ENCODE measurements at regions not wholly inside any gene's neighbourhood (a gene's known extent, or its start where the extent isn't known, plus 50 kb on each side); places are given as distances from the start of the nearest gene placed in this dataset.
"Not testable (repeated sequence)": the region's sequence is repeated elsewhere in the genome, so short reads cannot be mapped to it uniquely, and the experiment has no call there.

DNA sequence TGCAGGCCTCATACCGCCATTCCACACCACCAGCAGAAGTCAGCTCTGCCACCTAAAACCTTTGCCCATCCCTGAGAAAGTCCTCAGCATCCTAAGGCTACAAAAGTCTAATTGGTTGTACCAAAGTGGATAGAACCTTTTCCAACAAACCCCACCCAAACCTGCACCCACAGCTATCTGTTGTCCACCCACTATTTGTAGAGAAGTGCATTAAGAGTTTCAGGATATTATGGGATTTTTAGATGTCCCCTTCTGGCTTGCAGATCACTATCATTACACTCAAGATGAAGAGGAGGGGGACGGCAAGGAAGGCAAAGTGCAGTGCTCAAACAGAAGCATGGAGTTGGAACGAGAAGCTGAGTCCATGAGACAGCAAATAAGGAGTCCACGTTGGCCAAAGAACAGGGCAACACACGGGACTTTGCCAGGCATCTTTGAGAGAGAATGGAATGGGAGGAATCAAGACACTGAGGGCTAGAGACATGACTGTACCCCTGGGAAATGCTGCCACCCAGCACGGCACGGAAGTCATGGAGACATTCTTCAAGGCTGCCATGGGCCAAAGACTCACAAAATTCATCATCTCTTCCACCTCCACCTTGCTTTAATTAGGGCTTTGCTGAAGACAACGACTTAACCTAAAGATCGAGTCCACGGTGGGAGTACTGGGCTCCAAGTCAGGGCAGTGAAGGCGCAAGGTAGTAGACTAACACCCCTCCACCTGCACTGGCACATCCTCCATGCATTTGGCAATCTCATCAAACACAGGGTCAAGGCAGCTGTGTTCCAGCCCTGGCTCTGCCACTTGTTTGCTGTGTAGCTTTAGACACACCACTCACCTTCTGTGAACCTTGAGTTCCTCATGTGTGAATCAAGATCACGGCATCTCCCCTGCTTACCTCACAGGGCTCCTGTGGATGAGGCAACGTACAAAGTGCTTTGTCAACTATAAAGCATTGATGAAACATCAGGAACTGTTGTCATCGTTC lies 112.9 kb upstream of the TMEM45B start:
- DNase-seq: no peak

DNA sequence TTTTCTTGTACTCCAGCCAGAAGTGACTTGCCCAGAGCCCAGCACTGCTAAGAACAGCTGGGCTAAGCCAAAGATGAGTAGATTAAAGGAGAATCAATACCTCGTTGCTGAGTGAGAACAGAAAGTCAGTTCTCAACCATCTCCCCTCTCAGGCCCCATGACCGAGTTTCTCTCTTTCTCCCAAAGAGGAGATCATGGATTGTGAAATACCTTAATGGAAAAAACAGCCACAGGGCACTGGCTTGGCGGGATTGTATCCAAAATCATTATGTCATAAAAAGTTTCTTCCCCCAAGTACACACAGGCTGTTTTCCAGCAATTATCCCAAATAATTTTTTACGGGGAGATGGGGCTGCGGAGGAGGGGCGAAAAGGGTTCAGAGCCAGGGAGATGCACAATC lies 111.8 kb upstream of the TMEM45B start:
- no peak for DNase-seq

GRCh38 chr11:129704831-129705230 lies 110.8 kb upstream of the TMEM45B start:
- no peak for DNase-seq

DNA sequence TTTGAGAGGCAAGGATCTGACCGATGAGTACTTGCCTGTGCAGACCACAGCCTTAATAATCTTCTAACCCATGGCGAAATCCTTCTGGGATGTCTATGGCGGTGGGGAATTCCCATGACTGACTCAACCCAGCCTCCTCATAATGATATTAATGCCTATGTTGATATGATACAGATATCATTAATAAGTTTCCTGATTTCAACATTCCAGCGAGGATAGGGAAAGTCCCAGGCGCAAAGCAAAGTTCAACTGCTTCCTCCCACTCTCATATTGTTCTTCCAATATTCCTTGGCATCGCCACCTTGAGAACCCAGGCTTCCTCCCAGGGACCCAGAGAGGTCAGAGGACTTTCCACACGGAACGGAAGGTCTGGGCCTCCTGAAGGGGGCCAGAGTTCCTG lies 110.3 kb upstream of the TMEM45B start:
- no peak for DNase-seq

- no peak for DNase-seq
Measured at GRCh38 chr11:129705933-129706332, 109.7 kb upstream of the TMEM45B start.

DNA sequence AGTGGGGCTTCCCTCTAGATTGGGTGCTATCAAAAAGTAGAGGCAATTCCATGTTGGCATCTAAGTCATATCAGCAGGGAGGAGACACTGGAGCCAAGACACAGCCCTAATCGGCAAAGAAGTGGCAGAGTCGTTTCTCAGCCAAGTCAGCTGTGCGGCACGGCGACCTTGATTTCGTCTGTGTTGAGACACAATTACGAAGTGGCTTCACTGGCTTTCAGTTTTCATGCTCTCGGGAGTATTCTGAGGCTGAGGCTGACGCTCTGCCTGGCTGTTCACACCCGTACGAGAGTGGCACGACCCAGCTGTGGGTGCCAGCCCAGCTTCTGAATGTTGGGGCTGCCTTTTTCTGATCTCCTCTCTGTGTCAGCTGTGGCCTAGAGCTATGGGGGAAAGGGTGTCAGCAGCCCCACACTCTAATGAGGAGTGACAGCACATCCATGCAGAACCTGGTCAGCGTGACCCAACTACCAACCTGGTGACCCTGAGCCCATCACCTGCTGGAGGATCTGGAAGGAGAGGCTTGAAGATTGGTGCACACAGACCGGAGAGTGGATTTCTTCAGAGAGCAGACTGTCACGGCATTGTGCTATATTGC lies 105.7 kb upstream of the TMEM45B start:
- DNase-seq: no peak

DNA sequence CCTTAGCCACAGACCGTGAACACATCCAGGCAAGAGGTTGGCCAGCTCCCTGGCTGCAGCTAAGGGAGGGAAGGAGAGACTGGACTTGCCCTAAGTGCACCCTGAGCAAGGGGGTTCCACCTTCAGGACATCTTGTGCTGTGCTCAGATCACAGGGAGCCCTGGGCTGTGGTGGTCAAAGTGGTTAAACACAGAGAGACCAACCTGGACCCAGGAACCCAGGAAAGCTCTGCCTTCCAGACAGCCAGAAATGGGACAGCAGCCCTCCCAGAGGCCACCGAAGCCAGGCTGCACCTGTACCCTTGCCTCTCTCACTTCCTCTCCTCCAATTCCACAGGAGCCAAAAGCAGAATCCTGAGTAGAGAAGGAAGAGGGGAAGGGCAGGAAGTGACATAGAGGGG lies 105.2 kb upstream of the TMEM45B start:
- no peak for DNase-seq

DNA sequence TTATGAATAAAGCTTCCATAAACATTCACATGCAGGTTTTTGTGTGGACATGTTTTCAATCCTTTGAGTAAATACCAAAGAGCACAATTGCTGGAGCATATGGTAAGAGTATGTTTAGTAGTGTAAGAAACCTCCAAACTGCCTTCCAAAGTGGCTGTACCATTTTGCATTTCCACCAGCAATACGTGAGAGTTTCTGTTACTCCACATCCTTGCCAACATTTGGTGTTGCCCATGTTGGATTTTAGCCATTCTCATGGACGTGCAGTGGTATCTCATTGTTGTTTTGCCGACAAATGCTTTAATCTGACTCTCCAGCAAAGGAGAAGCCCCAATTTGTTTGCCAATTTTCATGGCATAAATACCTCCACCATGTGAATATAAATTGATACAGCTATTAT lies 103.9 kb upstream of the TMEM45B start:
- no peak for DNase-seq

- DNase-seq: not testable (repeated sequence)
Measured at GRCh38 chr11:129712486-129713240, 103.0 kb upstream of the TMEM45B start.

DNA sequence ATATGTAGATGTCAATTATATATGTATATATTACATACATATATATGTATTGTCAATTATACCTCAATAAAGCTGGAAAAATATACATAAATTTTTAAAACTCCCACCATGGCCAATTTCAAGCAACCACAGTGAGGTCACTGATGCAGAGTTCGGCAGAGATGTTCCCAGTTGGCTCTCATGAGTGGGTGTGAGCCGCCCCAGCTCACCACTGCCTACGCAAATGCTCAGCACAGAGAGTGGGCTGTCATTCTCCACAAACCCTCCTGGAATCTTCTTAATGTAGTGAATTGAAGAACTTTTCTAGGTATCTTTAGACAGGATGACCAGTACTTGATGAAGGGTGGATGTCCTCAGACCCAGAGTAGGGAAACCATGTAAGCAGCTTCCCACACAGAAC lies 96.6 kb upstream of the TMEM45B start:
- DNase-seq: no peak

- DNase-seq: no peak
Measured at GRCh38 chr11:129720156-129720555, 95.5 kb upstream of the TMEM45B start.

DNA sequence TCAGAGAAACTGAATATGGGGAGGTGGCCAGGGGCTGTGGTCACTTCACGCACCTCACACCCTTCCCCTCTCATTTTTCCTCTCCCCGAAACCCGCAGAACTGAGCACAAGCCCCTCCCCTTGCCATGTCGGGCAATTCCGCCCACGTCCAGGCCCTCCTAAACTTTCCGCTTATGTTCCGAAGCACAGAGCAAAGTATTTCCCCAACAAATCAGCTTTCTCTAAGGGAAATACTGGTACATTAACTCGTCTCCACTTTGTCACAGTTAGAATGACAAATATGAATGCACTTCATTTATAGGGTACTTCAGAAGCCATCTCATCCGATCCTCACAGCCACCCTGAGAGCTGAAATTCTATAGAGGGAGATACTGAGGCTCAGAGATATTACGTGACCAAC lies 94.7 kb upstream of the TMEM45B start:
- no peak for DNase-seq

DNA sequence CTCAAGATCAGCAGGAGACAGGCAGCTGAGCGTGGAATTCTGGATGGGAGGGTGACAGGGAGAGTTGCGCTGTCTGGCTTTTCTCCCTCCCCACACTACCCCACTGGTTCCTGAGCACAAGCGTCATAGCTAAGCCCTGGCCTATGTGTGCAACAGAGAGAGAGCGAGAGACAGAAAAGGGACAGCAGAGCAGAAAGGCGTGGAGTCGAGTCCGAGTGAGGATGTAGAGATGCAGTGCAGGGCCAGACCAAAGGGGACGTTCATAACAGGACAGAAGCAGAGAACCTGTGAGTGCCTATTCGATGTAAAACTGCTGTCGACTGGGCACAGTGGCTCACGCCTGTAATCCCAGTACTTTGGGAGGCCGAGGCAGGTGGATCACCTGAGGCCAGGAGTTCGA lies 94.0 kb upstream of the TMEM45B start:
- no peak for DNase-seq

DNA sequence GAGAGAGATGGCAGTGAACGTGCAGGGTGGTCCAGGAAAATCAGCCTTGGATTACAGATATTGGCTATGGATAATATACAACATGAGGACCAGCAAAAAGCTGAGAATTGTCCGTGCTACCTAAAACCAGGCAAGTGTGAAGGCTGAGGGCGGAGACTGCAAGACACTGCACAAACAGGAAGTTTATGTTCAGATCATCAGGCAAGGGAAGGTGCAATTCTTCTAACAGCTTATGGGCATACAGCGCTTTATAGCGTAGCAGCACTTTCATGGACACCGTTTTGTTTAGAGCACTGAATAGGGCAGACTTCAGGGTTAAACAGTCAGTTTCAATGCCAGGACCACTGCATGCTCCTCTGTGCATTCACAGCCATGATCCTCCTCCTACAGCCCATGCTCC lies 93.1 kb upstream of the TMEM45B start:
- no peak for DNase-seq

DNA sequence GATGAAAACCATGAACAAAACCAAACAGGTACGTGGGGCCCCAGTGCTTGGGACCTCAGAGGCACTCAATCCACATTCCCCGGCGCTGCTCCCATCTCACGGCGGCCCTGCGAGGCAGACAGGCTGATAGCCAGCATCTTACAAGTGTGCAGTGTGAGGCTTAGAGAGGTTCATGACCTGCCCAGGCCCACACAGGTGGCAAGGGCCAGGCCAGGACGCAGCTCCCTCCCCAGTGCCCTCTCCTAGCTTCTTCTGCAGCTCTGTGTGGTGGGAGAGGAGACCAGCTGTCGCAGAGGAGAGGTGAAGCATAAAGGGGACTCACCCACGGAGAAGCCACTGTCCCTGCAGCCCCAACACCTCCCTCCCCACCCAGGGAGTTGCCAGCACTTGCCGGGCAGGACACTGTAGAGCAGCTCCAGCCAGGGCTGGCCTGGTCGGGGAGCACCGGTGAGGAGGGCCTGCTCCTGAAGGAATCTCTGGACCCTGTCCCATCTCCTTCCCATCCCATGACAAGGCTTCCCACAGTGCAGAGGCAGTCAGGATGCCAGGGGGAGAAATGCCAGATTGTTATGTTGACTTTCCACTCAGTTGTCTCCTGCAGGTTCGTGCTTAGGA lies 92.4 kb upstream of the TMEM45B start:
- DNase-seq: no peak

DNA sequence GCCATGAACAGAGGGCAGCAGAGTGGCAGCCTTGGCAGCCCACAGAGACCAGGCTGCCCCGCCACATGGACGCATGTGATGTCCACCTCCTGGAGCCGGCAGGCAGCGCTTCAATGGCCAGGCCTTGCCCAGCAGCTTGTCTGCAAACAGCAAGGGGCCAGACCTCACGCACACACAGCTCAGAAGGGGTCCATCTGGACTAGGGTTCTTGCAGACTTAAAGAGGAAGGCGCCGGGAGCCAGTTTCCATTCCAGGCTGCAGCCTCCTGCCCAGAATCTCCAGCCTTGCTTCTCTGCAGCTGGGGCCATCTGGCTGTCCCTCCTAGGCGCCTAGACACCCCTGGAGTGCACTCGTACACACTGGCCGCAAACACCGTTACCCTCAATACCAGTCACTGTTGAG lies 91.9 kb upstream of the TMEM45B start:
- no peak for DNase-seq

DNA sequence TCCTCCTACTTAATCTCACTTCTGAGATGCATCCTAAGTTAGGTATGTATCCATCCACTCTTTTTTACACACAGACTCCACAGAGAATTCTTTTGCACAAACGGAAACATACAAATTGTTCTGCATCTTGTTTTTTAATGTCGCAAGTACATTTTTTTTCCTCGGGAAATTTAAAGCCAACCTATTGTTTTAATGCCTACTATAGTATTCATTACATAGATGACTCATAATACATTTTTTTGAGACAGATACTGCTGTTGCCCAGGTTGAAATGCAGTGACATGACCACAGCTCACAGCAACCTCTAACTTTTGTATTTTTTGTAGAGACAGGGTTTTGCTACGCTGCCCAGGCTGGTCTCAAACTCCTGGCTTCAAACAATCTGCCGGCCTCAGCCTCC lies 90.8 kb upstream of the TMEM45B start:
- DNase-seq: no peak

GRCh38 chr11:129726179-129726578 lies 89.5 kb upstream of the TMEM45B start:
- no peak for DNase-seq

- no peak for DNase-seq
Measured at GRCh38 chr11:129728581-129728980, 87.1 kb upstream of the TMEM45B start.

DNA sequence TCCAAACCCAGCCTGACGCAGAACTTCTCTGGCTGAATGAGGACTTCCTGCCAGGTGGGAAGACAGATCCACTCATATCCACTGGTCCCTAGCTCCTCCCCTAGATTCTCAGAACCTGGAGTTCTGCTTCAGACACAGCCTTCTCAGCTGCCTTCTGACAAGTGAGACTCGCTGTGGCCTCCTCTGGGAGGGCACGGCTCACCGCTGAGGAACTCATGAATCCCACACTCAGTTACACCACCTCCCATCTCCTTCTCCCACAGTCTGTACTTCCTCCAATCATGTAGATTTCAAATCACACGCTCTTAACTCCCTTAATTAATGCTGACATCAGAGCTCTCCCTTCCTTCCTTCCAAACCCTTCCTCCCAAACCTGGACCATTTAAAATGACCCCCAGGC lies 86.4 kb upstream of the TMEM45B start:
- DNase-seq: no peak

- DNase-seq: no peak
Measured at GRCh38 chr11:129729823-129730222, 85.8 kb upstream of the TMEM45B start.

DNA sequence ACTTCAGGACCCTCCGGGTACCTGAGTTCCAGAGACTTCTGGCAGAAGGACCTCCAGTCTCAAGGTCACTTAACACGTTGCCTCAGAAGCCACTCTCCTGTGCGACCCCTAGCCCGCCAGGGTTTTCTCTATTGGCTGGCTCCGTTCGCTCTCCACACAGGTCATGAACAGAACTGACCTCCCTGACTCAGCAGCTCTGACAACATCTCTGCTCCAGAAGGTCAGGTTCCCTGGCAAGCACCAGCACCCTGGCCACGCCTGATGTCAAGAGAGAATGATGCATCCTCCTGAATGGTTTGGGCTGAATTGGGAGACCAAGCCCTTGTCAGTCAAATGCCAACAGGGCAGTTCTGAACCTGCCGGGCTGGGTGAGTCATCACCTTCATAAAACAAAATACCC lies 84.3 kb upstream of the TMEM45B start:
- no peak for DNase-seq

DNA sequence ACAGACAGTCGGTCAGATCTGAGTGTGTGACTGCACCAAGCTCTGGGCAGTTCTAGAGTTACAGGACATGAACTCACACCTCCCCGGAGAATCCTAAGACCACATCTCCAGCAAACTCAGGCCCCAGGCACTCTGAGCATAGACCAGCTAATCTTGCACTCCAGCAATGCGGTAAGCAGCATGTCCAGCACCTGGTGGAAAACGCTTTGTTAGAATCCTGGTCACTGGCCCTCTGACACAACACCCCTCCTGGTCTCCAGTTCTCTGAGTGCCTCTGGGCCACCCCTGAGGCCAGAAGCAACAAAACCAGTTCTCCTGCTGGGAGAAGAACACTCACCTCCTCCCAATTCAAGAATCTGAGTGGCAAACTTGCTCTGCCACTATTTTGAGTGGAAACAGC lies 82.7 kb upstream of the TMEM45B start:
- no peak for DNase-seq

All from MV-4-11 (cell line).